Cerebellar nuclear complex (tissue), 1 donor: ENCODE measurements at regions not wholly inside any gene's neighbourhood (a gene's known extent, or its start where the extent isn't known, plus 50 kb on each side); places are given as distances from the start of the nearest gene placed in this dataset.

Experiments
- DNase-seq, 2 experiments: peaks; one replicate each; lab custom pipeline; 2025; lab: John Stamatoyannopoulos, UW

DNA sequence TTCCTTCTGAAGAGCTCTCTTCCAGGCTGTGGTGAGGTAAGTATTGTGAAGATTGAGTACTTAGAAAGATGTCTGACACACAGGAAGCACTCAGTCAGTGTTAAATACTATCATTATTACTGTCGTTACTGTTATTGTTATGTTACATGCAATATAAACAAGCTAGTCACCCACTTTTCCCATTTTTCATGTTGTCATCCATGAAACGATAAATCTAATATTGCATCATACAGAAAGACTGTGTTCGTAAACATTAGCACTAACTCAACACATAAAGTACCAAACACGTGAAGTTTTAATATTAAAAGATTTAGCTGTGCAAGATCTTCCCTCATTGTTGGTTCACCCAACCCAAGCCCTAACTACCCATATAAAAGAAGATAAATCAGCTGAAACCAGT, 109.2 kb upstream of the NRSN1 start:
- no peak for DNase-seq

DNA sequence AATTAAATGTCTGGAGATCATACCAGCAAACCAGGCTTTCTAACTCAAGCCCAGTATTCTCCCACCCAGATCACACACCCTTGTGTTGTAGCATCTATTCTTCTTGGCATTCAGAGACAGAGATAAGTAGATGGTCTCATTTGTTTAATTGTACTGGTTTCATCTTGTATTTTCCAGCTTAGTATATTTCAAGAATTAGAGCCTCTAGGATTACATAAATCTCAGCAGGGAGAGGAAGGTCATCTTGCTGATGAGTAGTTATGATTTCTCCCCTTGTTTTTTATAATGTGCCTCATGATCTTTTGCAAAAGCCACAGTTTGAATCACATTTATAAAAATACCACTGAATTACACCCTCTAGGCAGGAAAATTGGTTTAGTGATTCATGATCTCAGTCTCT, 106.6 kb upstream of the NRSN1 start:
- no peak for DNase-seq

DNA sequence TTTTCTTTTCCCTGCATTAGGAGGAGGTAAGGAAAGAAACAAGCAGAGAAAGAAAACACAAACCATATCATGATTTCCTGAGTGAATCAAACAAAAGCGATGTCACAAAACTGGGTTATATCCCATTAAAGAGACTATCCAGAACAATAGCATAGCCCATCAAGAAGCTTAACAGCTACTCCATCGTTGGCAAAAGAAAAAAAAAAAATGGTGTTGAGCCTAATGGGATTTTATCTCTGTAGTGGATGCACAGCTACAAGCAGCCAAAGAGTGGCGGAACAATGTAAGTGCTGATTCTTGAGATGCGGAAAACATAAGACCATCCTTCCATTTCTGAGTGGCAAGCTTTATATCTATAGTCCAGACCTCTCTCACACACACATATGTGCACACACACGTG, 106.2 kb upstream of the NRSN1 start:
- no peak for DNase-seq

DNA sequence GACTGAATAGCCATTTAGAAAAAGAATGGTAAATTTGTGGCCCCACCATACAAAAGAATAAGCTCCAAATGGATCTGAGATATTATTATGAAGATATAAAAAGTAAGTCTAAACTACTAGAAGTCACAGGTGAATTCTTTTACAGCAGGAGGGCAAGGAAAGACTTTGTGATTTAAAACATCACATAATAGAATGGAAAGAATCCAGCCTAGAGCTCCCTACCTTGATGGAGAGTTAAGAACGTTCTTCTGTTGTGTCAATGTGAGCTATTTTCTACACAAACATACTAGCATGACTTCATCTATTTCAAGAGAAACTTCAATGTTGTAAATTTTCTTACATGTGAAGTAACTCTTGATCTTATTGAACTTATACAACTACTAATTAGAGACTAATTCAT, 100.0 kb upstream of the NRSN1 start:
- no peak for DNase-seq

DNA sequence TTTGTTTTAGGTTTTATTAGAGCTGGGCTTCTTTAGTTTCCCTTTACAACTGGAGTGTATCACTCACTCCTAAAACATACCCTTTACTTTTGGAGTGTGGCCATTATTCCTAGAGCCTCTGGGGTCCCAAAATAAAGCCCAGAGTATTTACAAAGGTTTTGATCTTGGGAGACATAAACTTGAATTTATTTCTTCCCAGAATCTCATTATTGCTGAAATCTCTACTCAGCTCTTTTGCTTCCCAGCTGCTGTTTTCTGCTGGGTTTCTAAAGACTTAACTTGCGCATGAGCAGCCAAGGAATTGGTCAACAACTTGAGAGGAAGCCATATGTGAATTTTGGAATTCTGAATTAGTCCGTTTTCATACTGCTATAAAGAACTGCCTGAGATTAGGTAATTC, 94.5 kb upstream of the NRSN1 start:
- no peak for DNase-seq

DNA sequence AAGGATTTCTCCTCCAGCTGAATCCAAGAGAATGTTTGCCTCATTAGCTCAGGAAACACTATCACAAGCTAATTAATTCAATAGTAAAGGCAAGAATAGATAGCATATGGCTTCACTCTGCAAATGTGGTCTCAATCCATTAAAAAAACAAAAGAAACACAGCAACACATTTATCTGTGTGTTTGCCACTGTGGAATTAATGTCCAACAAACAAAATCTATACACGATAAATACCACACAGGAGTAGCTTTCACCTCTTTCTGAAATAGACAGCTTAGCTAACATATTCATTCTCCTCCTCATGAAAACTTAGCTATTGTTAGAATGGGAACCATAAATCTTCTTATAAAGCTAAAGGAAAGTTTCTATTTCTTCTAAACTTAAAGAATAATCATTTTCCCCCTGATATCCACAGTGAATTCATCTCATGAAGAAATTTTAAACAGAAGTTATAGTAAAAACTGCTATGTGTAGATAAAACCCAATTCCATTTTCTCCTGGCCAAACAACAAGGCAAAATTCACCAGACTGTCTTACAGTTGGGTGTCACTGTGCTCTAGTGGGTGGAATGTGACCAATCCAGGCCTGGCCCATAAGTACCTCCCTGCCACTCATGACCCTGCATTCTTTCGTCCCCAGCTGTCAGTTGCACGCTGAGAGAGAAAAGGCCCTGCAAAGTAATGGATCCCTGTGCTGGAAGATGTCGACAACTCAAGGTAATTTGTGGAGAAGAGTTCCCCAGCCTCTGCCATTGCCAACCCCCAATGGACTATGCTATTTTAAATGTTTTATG, 92.9 kb upstream of the NRSN1 start:
- no peak for DNase-seq

DNA sequence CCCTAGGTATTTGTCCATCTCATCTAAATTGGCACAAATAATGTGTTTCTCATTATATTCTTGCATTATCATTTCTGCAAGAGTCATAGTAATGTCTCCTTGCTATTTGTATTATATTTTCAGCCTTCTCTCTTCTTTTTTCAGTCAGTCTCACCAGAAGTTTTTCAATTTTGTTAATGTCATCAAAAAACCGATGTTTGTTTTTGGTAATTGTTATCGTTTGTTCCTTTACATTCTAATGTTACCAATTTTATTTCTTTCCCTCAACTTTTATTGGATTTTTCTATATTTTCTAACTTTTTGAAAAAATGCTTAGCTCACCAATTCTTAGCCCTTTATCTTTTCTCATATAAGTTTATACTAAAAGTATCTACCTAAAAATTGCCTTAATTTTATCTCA, 82.2 kb upstream of the NRSN1 start:
- no peak for DNase-seq

DNA sequence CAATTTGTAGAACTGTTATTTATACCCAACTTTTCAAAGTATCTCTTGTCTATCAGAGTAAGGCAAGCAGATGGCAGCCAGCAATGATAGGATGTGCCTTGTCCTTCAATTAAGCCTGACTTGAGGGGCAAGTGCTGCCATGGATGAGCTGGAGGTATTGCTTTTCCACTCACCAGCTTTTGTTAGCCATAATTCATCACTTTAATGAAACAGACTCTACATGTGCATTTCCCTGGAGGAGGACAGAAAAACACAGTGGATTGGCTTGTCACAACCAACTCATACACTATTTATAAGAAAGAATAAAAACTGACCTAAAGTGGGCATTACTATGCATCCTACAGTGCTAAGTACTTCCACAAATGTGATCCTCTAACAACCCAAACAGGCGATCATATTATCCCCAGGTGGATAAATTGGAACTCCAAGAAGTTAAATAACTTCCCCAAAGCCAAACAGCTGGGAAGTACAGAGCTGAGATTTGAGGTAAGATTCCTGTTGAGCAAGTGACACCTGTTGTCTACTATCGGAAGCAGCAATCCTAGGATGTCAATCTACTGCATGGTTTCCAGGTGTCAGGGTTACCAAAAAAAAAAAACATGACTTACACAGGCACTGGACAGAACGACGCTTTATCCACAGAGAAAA, 73.9 kb upstream of the NRSN1 start:
- no peak for DNase-seq

DNA sequence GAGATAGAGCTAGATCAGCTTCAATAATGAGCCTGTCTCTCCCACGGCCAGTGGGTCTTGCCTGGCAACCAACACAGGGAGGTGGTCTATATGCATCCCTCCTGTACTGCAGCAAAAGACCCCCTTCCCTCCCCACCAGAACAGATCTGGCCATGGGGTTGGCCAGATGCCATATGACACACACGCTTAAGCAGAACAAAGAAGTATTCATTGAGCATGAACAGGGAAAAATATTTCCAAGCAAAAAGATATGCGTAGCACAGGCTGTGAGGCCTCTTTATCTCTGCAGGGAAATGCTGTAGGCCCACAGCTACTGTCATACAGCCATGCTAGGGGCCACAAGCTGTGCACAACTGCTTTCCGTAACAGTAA, 73.4 kb upstream of the NRSN1 start:
- DNase-seq, result no peak

DNA sequence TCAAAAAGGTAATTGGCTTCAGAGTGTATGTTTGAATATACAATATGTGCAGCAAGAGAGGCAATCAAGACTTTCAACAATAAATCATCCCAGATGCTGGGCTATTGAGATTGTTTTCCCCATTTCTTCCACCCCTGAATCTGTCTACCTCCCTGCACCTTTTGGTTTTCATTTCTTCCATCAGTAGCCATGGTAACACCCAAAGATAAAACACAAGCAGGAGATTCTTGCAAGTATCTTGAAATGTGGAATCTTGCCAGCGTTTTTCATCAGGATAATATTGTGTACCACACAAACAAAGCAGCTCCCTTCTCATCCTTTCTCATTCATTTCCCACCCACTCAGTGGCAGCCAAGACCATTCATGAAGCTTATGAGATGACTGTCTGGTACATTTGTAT, 73.0 kb upstream of the NRSN1 start:
- DNase-seq, result no peak

DNA sequence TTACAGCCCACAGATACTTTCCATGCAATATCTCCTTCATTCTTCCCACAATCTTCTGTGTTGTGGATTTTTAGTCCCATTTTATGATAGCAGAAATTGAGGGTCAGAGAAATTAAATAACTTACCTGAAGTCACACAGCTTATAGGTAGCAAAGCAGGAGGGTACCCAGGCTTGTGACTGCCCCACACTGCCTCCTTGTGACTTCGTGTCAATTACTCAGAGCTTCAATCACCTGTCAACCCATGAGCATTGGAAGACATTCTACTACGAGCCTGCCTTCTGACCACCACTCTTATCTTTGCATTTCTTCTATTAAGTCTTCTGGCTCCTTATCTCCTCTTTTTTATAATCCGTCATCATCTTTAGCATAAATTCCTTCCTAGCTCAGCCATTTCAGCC, 71.6 kb upstream of the NRSN1 start:
- DNase-seq, result no peak

DNA sequence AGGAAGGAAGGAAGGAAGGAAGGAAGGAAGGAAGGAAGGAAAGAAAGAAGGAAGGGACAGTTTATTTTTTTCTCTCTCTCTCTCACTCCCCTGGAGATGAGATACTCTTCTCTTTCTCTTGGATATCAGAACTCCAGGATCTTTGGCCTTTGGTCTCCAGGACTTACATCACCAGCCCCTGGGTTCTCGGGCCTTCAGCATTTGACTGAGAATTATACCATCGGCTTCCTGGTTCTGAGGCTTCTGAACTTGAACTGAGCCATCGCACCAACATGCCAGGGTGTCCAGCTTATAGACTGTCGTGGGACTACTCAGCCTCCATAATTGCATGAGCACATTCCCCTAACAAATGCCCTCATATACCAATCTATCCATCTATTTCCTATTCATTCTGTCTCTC, 69.4 kb upstream of the NRSN1 start:
- DNase-seq, result no peak

DNA sequence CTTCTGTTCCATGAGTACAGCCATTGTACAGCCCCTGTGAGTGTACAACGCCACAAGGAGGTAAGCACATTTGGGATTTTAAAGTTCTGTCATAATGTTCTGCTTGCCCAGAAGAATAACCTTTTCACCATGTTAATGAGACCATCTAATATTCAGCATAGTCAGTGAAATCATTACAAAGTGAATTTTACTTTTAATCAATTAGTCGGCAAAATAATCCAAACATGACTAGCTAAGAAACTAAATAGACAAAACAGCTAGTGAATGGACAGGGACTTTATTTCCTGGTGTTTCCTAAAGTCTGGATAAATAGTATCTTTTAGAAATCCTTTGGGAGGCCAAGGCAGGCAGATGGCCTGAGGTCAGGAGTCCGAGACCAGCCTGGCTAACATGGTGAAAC, 69.0 kb upstream of the NRSN1 start:
- DNase-seq, result no peak

DNA sequence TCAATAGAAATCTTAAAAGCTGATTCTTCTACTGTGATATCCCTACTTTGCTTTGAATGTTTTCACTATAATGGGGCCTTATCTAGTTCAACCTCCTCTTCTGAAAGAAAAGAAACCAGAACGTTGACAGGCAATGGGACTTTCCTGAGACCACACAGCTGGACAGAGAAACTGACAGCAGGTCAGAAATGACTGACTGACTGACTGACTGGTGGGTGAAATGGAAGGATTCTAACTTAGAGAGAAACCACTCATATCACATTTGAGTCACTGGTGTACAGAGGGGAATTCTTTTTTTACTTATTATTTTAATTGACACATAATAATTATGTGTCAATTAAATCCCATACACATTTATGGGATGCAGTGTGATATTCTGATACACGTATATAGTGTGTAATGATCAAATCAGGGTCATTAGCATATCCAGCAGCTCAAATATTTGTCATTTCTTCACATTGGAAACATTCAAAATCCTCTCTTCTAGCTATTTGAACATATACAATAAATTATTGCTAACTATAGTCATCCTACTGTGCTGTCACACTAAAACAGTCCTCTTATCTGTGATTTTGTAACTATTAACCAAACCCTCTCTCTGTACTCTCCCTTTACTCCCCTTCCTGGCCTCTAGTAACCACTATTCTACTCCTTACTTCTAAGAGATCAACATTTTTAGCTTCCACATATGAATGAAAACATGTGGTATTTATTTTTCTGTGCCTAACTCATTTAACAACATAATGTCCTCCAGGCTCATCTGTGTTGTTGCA, 64.8 kb upstream of the NRSN1 start:
- no peak for DNase-seq

DNA sequence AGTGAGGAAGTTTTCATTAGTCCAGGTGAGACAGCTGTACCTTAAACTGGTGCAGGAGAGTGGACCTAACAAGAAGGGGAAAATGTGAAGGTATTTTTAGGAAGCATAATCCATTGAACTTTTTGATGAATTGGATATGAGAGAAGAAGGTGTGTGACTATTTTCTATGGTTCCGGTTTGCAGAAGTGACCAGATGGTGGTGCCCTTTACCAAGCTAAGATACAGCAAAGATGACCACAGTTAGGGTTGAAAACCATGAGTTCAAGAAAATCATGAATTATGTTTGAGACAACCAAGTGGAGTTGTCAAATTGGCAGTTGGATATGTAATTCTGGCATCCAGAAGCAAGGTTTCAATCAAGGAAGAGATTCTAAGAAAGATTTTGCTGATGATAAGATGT, 61.9 kb upstream of the NRSN1 start:
- DNase-seq, result no peak

DNA sequence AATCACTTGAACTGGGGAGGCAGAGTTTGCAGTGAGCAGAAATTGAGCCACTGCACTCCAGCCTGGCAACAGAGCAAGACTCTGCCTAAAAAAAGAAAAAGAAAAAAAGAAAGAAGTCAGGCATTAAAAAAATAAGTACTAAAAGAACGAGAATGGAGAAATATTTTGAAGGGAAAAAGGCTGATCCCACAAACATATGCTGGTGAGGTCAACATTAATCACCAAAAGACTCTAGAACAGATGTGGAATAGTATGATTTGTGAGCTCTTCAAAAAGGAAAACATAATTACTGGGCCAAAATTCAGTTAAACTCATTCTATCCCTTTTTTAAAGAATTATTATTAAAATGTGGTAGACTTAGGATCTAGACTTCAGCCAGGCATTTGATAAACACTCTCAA, 61.2 kb upstream of the NRSN1 start:
- no peak for DNase-seq

DNA sequence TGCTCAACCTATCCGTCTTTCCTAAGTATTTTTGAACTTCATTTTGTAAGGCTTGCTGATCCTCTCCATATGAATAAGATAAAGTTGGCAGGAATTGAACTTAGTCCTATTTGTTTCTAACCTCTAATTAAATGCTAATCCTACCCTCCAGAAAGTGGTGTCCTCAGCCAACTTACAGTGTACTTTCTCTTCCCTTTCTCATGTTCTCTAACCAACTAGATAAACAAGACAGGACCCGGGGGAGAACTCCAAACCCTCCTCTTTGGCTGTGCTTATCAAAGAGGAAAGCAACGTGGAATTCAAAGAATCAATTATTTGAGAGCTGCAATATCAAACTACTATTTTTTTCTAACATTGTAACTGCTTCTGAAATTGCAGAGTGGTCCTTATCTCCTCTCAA, 56.5 kb upstream of the NRSN1 start:
- DNase-seq, result no peak

DNA sequence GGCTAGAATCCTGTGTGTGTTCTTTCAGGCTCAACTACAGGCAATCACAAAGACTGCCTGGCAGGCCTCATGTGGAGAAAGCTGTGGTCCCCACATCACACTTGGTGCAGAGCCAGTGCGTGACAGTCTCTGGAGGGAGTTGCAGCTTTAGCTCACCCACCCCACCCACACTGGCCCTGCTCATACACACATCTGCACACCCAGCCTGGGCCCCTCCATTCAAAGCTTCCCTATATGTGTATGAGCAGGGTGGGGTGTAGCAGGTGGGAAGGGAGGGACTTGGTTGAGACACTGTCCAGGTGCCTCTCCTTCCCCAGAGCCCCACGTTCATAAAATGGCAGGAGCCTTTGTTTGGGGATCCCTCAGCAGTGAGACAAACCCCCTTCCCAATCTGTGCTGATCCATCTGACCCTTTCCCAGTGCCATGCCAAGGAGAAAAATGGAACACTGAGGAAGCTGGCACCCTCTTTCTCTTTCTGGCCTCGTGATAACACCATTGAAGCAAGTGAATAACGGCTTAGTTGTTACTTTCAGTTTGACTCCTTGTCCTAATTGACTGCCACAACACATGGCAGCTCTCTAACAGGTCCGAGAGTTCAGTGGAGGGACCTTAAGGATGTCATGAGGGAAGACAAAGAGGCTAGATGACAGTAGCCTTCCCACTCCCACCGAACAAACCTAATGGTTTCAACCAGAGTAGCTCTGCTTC, 53.8 kb upstream of the NRSN1 start:
- no peak for DNase-seq

DNA sequence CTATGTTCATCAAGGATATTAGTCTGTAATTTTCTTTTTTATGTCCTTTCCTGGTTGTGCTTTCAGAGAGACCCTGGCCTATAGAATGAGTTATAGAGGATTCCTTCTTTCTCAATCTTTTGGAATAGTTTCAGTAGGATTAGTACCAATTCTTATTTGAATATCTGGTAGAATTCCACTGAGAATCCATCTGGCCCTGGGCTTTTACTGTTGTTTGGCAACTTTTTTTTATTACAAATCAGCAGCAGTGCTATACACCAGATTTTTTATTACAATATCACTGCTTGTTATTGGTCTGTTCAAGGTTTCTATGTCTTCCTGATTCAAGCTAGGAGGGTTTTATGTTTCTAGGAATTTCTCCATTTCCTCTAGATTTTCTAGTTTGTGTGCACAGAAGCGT, 50.0 kb upstream of the NRSN1 start:
- DNase-seq, result no peak
